SK-N-SH treated with all-trans-retinoic acid at 6 μM for 48 hours (cell line): ENCODE measurements at regions not wholly inside any gene's neighbourhood (a gene's known extent, or its start where the extent isn't known, plus 50 kb on each side); places are given as distances from the start of the nearest gene placed in this dataset.

Experiments used
- PATZ1 ChIP-seq: fragments of 250-450 bp; sonication (Bioruptor Pico); IDR thresholded peaks from 2 replicates; pipeline ENCODE4 v1.8.0; 2020; ENCODE audit warnings: mild to moderate bottlenecking, moderate library complexity, borderline replicate concordance
- POU6F1 ChIP-seq: fragments of 250-450 bp; sonication (Bioruptor Pico); IDR thresholded peaks from 2 replicates; pipeline ENCODE4 v1.8.0; 2021; ENCODE audit warnings: low read depth, mild to moderate bottlenecking, moderate library complexity, borderline replicate concordance
- PPARA ChIP-seq: fragments of 250-450 bp; sonication (Bioruptor Pico); IDR thresholded peaks from 2 replicates; pipeline ENCODE4 v1.5.0; 2020; ENCODE audit warnings: mild to moderate bottlenecking, borderline replicate concordance
- TSHZ2 ChIP-seq: fragments of 250-450 bp; sonication (Bioruptor Pico); IDR thresholded peaks from 2 replicates; pipeline ENCODE4 v1.5.0; 2020; ENCODE audit warnings: mild to moderate bottlenecking, moderate library complexity
- ZFP3 ChIP-seq: fragments of 250-450 bp; sonication (Bioruptor Pico); IDR thresholded peaks from 2 replicates; pipeline ENCODE4 v1.5.0; 2020; ENCODE audit warnings: mild to moderate bottlenecking, moderate library complexity
- ZNF565 ChIP-seq: fragments of 450-650 bp; formaldehyde crosslinking; conservative IDR thresholded peaks from 2 replicates; pipeline ENCODE4 v1.5.0; 2020; ENCODE audit warnings: low read depth, mild to moderate bottlenecking, moderate library complexity

- no peak for TF ChIP-seq ZFP3
- no peak for TF ChIP-seq PATZ1 (CRISPR knock-in tag)
- TF ChIP-seq ZNF565 (CRISPR knock-in tag) = no peak
- no peak for TF ChIP-seq TSHZ2
- TF ChIP-seq POU6F1 (CRISPR knock-in tag) = no peak
- no peak for TF ChIP-seq PPARA (CRISPR knock-in tag)
Measured at GRCh38 chr17:83190601-83191387, 111.4 kb downstream of the METRNL start.
